ENCODE measurements at regions not wholly inside any gene's neighbourhood (a gene's known extent, or its start where the extent isn't known, plus 50 kb on each side); places are given as distances from the start of the nearest gene placed in this dataset.

DNA sequence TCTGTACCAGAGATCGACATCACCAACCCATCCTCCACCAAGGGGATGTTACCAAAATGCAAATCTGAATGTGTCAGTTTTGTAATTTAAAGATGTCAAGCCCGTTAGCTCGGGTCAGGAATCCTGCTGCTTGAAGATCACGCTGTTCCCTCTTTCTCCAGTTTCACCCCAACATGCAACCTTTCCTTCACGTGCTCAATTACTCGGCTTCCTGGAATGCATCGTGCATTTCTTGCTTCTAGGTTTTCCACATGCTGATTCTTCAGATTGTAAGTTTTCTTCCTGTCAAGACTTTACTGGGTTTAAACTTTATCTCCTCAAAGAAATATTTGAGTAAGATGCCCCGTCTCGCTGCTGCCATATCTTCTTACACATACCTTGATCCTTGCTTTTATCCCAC lies 209.5 kb upstream of the SNX2 start:
- no peaks in the 10 kb centered on the region for H3K79me2 ChIP-seq (replicated peaks; ENCODE audit: insufficient read depth, low read length)
- H3K27ac ChIP-seq (ENCODE audit: low read length): no peak overlapping the region
- no peaks in the 10 kb centered on the region for H3K9me2 ChIP-seq (ENCODE audit: insufficient read depth, low read length)
- no peaks in the 10 kb centered on the region for H3F3A ChIP-seq (ENCODE audit: insufficient read depth, low read length, poor library complexity, severe bottlenecking)
- no peak overlapping the region for H3K4me3 ChIP-seq (ENCODE audit: low read length)
- H3K9ac ChIP-seq (ENCODE audit: low read length): no peak overlapping the region
- H3K4me2 ChIP-seq (ENCODE audit: low read length): no peak overlapping the region
- H3K36me3 ChIP-seq (ENCODE audit: insufficient read depth, low read length): no peaks in the 10 kb centered on the region
- TF ChIP-seq TAF1 (IDR thresholded peaks at IDR 0.05; ENCODE audit: low read depth) (no peak), MXI1 (conservative IDR thresholded peaks at IDR 0.05; ENCODE audit: poor library complexity, severe bottlenecking) (no peak), RAD21 (conservative IDR thresholded peaks at IDR 0.05) (no peak), SMC3 (conservative IDR thresholded peaks at IDR 0.05; ENCODE audit: poor library complexity) (no peak), EP300 (conservative IDR thresholded peaks at IDR 0.05; ENCODE audit: poor library complexity, severe bottlenecking) (no peak), POLR2AphosphoS5 (IDR thresholded peaks at IDR 0.05) (no peak), EZH2 (IDR thresholded peaks at IDR 0.05; ENCODE audit: borderline replicate concordance, insufficient read depth, low read length, poor library complexity, severe bottlenecking) (no peak)
- TF ChIP-seq, protein P1, sequence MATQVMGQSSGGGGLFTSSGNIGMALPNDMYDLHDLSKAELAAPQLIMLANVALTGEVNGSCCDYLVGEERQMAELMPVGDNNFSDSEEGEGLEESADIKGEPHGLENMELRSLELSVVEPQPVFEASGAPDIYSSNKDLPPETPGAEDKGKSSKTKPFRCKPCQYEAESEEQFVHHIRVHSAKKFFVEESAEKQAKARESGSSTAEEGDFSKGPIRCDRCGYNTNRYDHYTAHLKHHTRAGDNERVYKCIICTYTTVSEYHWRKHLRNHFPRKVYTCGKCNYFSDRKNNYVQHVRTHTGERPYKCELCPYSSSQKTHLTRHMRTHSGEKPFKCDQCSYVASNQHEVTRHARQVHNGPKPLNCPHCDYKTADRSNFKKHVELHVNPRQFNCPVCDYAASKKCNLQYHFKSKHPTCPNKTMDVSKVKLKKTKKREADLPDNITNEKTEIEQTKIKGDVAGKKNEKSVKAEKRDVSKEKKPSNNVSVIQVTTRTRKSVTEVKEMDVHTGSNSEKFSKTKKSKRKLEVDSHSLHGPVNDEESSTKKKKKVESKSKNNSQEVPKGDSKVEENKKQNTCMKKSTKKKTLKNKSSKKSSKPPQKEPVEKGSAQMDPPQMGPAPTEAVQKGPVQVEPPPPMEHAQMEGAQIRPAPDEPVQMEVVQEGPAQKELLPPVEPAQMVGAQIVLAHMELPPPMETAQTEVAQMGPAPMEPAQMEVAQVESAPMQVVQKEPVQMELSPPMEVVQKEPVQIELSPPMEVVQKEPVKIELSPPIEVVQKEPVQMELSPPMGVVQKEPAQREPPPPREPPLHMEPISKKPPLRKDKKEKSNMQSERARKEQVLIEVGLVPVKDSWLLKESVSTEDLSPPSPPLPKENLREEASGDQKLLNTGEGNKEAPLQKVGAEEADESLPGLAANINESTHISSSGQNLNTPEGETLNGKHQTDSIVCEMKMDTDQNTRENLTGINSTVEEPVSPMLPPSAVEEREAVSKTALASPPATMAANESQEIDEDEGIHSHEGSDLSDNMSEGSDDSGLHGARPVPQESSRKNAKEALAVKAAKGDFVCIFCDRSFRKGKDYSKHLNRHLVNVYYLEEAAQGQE (IDR thresholded peaks at IDR 0.05; ENCODE audit: borderline replicate concordance): no peak
- TF ChIP-seq, protein P2, sequence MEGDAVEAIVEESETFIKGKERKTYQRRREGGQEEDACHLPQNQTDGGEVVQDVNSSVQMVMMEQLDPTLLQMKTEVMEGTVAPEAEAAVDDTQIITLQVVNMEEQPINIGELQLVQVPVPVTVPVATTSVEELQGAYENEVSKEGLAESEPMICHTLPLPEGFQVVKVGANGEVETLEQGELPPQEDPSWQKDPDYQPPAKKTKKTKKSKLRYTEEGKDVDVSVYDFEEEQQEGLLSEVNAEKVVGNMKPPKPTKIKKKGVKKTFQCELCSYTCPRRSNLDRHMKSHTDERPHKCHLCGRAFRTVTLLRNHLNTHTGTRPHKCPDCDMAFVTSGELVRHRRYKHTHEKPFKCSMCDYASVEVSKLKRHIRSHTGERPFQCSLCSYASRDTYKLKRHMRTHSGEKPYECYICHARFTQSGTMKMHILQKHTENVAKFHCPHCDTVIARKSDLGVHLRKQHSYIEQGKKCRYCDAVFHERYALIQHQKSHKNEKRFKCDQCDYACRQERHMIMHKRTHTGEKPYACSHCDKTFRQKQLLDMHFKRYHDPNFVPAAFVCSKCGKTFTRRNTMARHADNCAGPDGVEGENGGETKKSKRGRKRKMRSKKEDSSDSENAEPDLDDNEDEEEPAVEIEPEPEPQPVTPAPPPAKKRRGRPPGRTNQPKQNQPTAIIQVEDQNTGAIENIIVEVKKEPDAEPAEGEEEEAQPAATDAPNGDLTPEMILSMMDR (IDR thresholded peaks at IDR 0.05; ENCODE audit: poor library complexity, severe bottlenecking): no peak
- no peaks in the 10 kb centered on the region for H3K9me3 ChIP-seq (ENCODE audit: low read length)
- H3K27me3 ChIP-seq (ENCODE audit: insufficient read depth, low read depth, low read length): no peaks in the 10 kb centered on the region
- H4K20me1 ChIP-seq (ENCODE audit: insufficient read depth): no peaks in the 10 kb centered on the region
- no peak overlapping the region for H2AFZ ChIP-seq (ENCODE audit: low read depth, low read length)

DNA sequence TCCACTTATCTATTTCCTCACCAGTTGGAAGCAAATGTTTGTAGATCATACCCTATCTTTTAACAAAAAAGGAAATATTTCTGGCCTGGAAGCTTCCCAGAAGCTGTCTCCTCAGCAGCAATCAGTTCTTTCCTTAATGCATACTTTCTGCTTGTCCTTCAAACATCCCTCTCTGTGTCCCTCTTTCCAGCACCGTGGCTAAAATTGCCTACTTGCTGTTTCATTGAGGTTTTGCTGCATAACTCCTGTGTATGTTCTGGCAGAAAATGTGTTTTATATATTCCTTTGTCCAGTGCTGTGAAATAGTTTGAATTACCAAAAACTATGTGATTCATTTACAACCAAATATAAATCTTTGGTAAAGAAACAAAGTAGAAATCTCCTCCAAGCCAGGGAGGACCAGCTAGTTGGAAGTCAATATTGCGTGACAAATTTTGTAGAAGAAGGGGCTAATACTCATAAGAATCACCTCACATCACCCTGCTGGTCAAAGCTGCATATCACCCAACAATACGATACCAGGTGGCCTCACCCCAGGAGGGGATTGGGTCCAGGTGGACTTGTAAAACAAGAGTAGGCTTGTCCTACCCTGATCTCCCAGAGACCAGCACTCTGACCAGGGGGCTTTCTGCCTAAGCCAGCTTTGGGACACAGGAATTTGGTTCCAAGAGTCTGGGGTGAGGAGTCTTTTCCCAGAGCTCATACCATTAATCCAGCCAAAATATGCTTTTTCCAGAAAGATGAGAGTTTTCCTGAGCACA lies 198.4 kb upstream of the SNX2 start:
- no peaks in the 10 kb centered on the region for H3K9me3 ChIP-seq (ENCODE audit: low read length)
- no peak overlapping the region for H3K4me3 ChIP-seq (ENCODE audit: low read length)
- TF ChIP-seq EP300 (conservative IDR thresholded peaks at IDR 0.05; ENCODE audit: poor library complexity, severe bottlenecking) (no peak), RAD21 (conservative IDR thresholded peaks at IDR 0.05) (no peak), TAF1 (IDR thresholded peaks at IDR 0.05; ENCODE audit: low read depth) (no peak), MXI1 (conservative IDR thresholded peaks at IDR 0.05; ENCODE audit: poor library complexity, severe bottlenecking) (no peak), POLR2AphosphoS5 (IDR thresholded peaks at IDR 0.05) (no peak)
- TF ChIP-seq, protein P2 (IDR thresholded peaks at IDR 0.05; ENCODE audit: poor library complexity, severe bottlenecking): no peak
- no peak overlapping the region for H3K9ac ChIP-seq (ENCODE audit: low read length)
- H3K9me2 ChIP-seq (ENCODE audit: insufficient read depth, low read length): no peaks in the 10 kb centered on the region
- H3F3A ChIP-seq (ENCODE audit: insufficient read depth, low read length, poor library complexity, severe bottlenecking): no peaks in the 10 kb centered on the region
- no peak overlapping the region for H2AFZ ChIP-seq (ENCODE audit: low read depth, low read length)
- no peak overlapping the region for H3K4me2 ChIP-seq (ENCODE audit: low read length)
- H3K36me3 ChIP-seq (ENCODE audit: insufficient read depth, low read length): no peaks in the 10 kb centered on the region
- no peaks in the 10 kb centered on the region for H4K20me1 ChIP-seq (ENCODE audit: insufficient read depth)
- H3K27me3 ChIP-seq (ENCODE audit: insufficient read depth, low read depth, low read length): no peaks in the 10 kb centered on the region
- no peaks in the 10 kb centered on the region for H3K79me2 ChIP-seq (replicated peaks; ENCODE audit: insufficient read depth, low read length)
- H3K27ac ChIP-seq (ENCODE audit: low read length): no peak overlapping the region

Data from neural cell (in vitro differentiated cells).